ENCODE measurements at regions not wholly inside any gene's neighbourhood (a gene's known extent, or its start where the extent isn't known, plus 50 kb on each side); places are given as distances from the start of the nearest gene placed in this dataset.

- no peak for DNase-seq
Observed at GRCh38 chr5:5929291-5930020, 448.9 kb downstream of the MED10 start.

- no peak for DNase-seq
Observed at GRCh38 chr5:5925191-5925590, 453.2 kb downstream of the MED10 start.

GRCh38 chr5:5919411-5919810 is 458.9 kb downstream of the MED10 start:
- no peak for DNase-seq

- no peak for DNase-seq
Observed at GRCh38 chr5:5906778-5907177, 471.6 kb downstream of the MED10 start.

GRCh38 chr5:5905186-5905585 is 473.2 kb downstream of the MED10 start:
- no peak for DNase-seq

GRCh38 chr5:5904113-5904512 is 474.2 kb downstream of the MED10 start:
- DNase-seq = no peak

GRCh38 chr5:5902678-5903646 is 475.4 kb downstream of the MED10 start:
- DNase-seq = no peak

GRCh38 chr5:5900350-5900749 is 477.9 kb downstream of the ICE1 start:
- DNase-seq = no peak

- no peak for DNase-seq
Observed at GRCh38 chr5:5899716-5900115, 477.2 kb downstream of the ICE1 start.

- no peak for DNase-seq
Observed at GRCh38 chr5:5888284-5888683, 465.8 kb downstream of the ICE1 start.

GRCh38 chr5:5887833-5888232 is 465.4 kb downstream of the ICE1 start:
- no peak for DNase-seq

GRCh38 chr5:5886812-5887486 is 464.5 kb downstream of the ICE1 start:
- DNase-seq = peak; percentile 72 to 84

GRCh38 chr5:5886353-5886752 is 463.9 kb downstream of the ICE1 start:
- no peak for DNase-seq

- no peak for DNase-seq
Observed at GRCh38 chr5:5885782-5886181, 463.3 kb downstream of the ICE1 start.

- no peak for DNase-seq
Observed at GRCh38 chr5:5884593-5884992, 462.1 kb downstream of the ICE1 start.

- DNase-seq = no peak
Observed at GRCh38 chr5:5883562-5883961, 461.1 kb downstream of the ICE1 start.

- DNase-seq = no peak
Observed at GRCh38 chr5:5883146-5883545, 460.7 kb downstream of the ICE1 start.

- no peak for DNase-seq
Observed at GRCh38 chr5:5882706-5883105, 460.2 kb downstream of the ICE1 start.

GRCh38 chr5:5881294-5881693 is 458.8 kb downstream of the ICE1 start:
- DNase-seq = peak; percentile 56 to 59

- DNase-seq = no peak
Observed at GRCh38 chr5:5880077-5880763, 457.7 kb downstream of the ICE1 start.

GRCh38 chr5:5857396-5857795 is 434.9 kb downstream of the ICE1 start:
- DNase-seq = no peak

- DNase-seq = peak; percentile 45 to 88
Observed at GRCh38 chr5:5854087-5854486, 431.6 kb downstream of the ICE1 start.

- no peak for DNase-seq
Observed at GRCh38 chr5:5838493-5838892, 416.0 kb downstream of the ICE1 start.
